ENCODE measurements at regions not wholly inside any gene's neighbourhood (a gene's known extent, or its start where the extent isn't known, plus 50 kb on each side); places are given as distances from the start of the nearest gene placed in this dataset.

DNA sequence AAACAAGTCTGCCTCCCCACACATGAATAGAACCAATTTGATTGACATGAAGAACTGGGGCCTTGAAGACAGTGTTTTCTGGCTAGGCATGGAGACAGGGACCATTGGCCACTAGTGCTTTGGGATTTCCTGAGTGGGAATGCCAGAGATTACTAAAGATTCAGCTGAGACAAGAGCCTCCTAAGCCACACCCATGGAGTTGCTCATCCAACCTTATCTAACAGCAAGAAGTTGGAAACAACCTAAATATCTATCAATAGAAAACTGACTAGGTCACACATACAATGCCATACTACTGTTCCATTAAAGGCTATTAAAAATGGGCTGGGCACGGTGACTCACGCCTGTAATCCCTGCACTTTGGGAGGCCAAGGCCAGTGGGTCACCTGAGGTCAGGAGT, 184.1 kb downstream of the ZBTB18 start:
- TF ChIP-seq, protein P1, sequence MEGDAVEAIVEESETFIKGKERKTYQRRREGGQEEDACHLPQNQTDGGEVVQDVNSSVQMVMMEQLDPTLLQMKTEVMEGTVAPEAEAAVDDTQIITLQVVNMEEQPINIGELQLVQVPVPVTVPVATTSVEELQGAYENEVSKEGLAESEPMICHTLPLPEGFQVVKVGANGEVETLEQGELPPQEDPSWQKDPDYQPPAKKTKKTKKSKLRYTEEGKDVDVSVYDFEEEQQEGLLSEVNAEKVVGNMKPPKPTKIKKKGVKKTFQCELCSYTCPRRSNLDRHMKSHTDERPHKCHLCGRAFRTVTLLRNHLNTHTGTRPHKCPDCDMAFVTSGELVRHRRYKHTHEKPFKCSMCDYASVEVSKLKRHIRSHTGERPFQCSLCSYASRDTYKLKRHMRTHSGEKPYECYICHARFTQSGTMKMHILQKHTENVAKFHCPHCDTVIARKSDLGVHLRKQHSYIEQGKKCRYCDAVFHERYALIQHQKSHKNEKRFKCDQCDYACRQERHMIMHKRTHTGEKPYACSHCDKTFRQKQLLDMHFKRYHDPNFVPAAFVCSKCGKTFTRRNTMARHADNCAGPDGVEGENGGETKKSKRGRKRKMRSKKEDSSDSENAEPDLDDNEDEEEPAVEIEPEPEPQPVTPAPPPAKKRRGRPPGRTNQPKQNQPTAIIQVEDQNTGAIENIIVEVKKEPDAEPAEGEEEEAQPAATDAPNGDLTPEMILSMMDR (IDR thresholded peaks at IDR 0.05): no peak
- TF ChIP-seq POLR2A (IDR thresholded peaks at IDR 0.05): no peak
